GM21515 (cell line): ENCODE measurements at regions not wholly inside any gene's neighbourhood (a gene's known extent, or its start where the extent isn't known, plus 50 kb on each side); places are given as distances from the start of the nearest gene placed in this dataset.

Experiments used
- ATAC-seq: cut with Tn5 transposase; IDR thresholded peaks from one replicate; pipeline ENCODE4 v1.9.1; 2021; ENCODE audit not compliant: unreplicated experiment

GRCh38 chr5:67290655-67291054, 94.1 kb upstream of the CD180 start:
- no peak for ATAC-seq

- ATAC-seq, result no peak
Measured at GRCh38 chr5:67289763-67290521, 93.3 kb upstream of the CD180 start.

- ATAC-seq, result no peak
Measured at GRCh38 chr5:67287510-67288268, 91.1 kb upstream of the CD180 start.

- ATAC-seq, result no peak
Measured at GRCh38 chr5:67286006-67286405, 89.4 kb upstream of the CD180 start.

GRCh38 chr5:67283988-67284487, 87.4 kb upstream of the CD180 start:
- no peak for ATAC-seq

GRCh38 chr5:67283275-67283987, 86.8 kb upstream of the CD180 start:
- no peak for ATAC-seq

GRCh38 chr5:67281874-67282273, 85.3 kb upstream of the CD180 start:
- no peak for ATAC-seq

- ATAC-seq, result no peak
Measured at GRCh38 chr5:67273689-67274356, 77.2 kb upstream of the CD180 start.

GRCh38 chr5:67272453-67273130, 76.0 kb upstream of the CD180 start:
- ATAC-seq, result no peak

- no peak for ATAC-seq
Measured at GRCh38 chr5:67268231-67269021, 71.8 kb upstream of the CD180 start.

GRCh38 chr5:67267512-67268216, 71.1 kb upstream of the CD180 start:
- no peak for ATAC-seq

GRCh38 chr5:67266654-67267350, 70.2 kb upstream of the CD180 start:
- no peak for ATAC-seq

- no peak for ATAC-seq
Measured at GRCh38 chr5:67265951-67266350, 69.4 kb upstream of the CD180 start.

- ATAC-seq, result no peak
Measured at GRCh38 chr5:67263656-67264408, 67.2 kb upstream of the CD180 start.

GRCh38 chr5:67262956-67263355, 66.4 kb upstream of the CD180 start:
- ATAC-seq, result no peak

GRCh38 chr5:67262206-67262605, 65.6 kb upstream of the CD180 start:
- no peak for ATAC-seq

- ATAC-seq, result no peak
Measured at GRCh38 chr5:67259548-67260215, 63.1 kb upstream of the CD180 start.
